8988T (cell line): ENCODE measurements at regions not wholly inside any gene's neighbourhood (a gene's known extent, or its start where the extent isn't known, plus 50 kb on each side); places are given as distances from the start of the nearest gene placed in this dataset.

Source experiments
- DNase-seq: peaks from one replicate; pipeline ENCODE4 v3.0.0; 2011

- DNase-seq, result no peak
Observed at GRCh38 chr6:141282263-141282662, 850.5 kb upstream of the GJE1 start.

GRCh38 chr6:141269684-141270083 lies 863.0 kb upstream of the GJE1 start:
- no peak for DNase-seq

DNA sequence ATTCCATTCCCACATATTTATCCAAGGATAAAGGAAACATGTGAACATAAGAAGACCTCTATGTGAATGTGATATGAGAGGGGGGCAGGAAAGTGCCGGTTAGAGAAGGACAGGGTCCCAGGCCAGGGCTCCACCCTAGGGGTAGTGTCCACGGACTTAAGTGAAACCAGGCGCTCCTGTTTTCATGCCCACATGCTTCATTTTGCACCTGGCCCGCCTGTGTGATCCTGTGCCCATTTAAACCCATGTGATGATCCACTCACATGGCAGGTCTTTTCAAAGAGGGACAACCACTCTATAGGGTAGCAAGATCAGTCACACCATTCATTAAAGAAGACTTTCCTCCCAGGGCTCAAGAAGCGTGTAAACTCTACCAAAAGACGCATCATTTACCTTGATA lies 865.3 kb upstream of the GJE1 start:
- no peak for DNase-seq

GRCh38 chr6:141265756-141266623 lies 866.7 kb upstream of the GJE1 start:
- no peak for DNase-seq

- no peak for DNase-seq
Observed at GRCh38 chr6:141264101-141264500, 868.6 kb upstream of the GJE1 start.

- DNase-seq, result no peak
Observed at GRCh38 chr6:141261672-141262060, 871.1 kb upstream of the GJE1 start.

GRCh38 chr6:141261016-141261671 lies 871.6 kb upstream of the GJE1 start:
- DNase-seq, result no peak

- DNase-seq, result no peak
Observed at GRCh38 chr6:141260627-141261015, 872.1 kb upstream of the GJE1 start.

DNA sequence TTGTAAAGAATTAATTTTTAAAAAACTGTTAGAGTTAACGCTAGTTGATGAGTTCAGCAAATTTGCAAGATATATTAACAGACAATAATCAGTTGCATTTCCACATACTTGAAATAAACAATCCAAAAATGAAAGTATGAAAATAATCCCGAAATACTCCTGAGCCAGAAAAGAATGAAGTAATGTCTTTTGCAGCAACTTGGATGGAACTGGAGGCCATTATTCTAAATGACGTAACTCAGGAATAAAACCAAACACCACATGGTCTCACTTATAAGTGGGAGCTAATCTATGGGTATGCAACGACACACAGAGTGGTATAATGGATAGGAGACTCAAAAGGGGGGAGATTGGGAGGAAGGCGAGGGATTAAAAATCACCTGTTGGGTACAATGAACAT lies 872.9 kb upstream of the GJE1 start:
- DNase-seq, result no peak

DNA sequence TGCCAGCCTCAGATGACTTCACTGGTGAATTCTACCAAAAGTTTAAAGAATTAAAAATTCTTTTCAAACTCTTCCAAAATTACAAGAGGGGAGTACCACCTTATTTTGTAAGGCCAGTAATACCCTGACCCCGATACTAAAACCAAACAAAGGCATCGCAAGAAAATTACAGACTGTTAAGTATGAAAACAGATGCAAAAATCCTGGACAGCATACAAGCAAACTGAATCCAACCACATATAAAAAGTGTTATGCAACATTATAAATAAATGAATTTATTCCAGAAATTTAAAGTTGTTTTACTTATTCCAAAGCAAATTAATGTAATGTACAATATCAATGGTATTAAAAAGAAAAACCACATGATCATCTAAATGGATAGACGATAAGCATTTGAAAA lies 873.6 kb upstream of the GJE1 start:
- no peak for DNase-seq

GRCh38 chr6:141258516-141258915 lies 874.2 kb upstream of the GJE1 start:
- DNase-seq, result no peak

GRCh38 chr6:141254336-141254735 lies 878.4 kb upstream of the GJE1 start:
- DNase-seq, result no peak

DNA sequence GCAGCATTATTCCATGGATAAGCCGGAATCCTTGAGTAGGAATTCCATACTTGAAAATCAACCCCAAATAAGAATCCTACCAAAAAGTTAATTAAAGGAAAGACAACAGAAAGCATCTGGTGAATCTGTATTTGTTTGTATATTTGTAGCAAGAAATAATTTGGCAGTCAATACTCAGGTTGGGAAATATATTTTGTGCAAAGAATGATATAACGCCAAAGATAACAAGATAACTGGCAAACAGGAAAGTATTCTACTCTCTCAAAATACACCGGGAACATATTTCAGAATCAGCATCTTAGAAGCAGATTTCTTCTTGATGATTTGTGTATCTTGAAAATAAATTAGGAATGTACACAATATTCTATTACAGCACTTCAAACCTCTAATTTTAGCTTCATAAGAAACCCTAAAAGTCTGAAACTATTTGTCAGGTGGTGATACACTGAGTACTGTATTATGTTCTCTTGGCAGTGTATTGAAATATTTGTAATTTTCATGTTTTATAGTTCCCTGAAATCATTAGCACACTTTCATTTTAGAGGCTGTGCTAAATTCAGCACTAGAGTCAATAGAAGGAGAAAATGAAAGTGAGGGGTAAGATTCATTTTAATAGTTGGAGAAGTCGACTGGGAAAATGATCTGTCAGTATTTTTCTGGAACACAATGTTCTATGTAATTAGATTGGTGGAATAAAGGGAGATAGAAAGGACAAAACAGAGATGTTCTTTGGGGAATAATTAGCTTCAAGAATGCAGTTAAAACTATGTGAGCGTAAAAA lies 879.7 kb upstream of the GJE1 start:
- no peak for DNase-seq

DNA sequence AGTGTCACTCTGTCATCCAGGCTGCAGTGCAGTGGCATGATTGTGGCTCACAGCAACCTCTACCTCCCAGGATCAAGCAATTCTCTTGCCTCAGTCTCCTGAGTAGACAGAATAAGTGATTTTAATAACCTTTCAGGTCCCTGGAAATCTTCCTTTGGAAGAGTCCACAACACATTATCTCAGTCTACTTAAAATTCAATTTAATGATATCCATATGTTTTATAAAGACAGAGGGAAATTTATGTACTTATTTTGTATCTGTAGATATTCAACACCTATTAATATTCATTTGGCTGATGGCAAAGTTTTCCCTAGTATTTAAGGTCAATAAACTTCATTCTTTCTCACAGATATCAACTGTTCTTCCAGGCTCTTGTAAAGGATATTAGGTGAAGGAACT lies 881.4 kb upstream of the GJE1 start:
- DNase-seq, result no peak

DNA sequence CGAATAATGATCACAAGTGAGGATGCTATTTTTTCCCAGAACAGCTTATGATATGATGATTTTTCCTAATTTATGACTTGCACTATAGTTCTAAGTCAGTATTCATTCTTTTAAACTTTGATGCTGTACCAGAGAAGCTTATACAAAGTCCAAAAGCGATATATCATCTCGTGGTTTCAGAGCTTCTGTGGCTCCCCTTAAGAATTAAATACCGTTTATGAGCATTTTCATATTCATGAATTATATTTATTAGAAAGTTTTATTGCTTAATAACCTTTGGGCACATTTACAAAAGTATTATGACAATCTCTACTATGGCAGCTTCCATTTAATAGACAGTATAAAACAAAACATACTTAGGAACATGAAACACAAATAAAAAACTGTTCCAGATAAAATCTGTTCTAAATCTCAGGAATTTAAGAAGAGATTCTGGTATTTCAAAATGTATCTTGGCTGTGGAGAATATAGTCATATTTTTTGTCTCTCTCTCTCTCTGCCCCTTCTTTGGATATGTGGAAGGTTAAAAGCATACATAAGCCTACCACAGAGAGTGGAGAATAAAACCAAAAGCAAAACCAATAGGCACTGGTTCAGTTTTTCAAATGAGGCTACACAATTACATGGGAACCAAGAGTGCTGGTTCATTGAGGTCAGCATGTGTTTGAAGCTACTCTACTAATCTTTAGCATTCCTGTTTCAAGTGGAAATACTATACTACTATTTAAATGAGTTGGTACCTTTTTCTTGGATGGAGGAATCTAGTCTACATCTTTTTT lies 884.5 kb upstream of the GJE1 start:
- DNase-seq, result no peak

DNA sequence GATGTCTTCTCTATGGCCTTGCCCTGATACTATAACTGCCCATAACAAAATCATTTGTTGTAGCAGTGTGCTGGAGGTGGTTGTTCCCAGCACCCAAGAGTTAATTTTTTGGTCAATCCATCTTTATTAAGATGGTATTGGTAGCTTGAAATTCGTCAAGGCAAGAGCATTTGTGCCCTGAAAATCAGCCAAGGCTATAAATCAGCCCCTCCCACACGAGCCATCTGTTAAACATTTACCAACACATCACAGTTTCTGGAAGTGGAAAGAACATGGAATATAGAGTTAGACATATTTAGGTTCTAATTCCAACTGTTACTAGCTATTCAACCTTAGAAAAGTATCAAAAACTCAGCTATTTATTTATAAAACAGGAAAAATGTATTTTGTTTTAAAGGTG lies 888.4 kb upstream of the GJE1 start:
- DNase-seq, result no peak

DNA sequence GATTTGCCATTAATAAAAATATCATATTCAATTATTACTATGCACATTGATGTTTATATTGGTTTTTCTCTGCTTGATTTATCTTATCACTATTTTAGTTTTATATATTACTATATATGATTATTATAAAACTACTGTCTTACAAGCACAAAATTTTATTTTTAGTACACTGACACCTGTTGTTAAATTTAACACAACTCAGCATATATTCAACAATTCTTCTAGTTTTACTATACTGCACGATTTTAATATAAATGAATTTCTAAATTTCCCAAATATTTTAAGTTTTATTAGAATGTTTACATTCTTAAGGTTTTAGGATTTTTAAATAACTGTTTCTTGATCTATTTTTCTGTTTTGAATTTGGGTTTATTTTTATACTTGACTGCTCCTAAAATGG lies 889.8 kb upstream of the GJE1 start:
- no peak for DNase-seq

- DNase-seq, result no peak
Observed at GRCh38 chr6:141229296-141229695, 903.4 kb upstream of the GJE1 start.

DNA sequence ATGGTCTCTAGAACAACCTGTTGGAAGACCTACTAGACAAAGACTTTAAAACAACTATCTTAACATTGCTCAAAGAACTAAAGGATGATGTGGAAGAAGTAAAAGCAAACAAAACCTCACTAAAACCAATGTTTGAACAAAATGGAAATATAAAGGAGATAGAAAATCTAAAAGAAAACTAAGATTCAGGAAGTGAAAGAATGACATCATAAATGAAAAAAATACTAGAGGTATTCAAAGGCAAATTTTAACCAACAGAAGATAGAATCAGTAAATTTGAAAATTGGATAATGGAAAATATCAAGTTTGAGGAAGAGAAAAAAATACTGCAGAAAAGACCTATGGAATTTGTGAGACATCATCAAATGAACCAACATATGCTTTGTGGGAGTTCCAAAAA lies 914.1 kb upstream of the GJE1 start:
- no peak for DNase-seq

DNA sequence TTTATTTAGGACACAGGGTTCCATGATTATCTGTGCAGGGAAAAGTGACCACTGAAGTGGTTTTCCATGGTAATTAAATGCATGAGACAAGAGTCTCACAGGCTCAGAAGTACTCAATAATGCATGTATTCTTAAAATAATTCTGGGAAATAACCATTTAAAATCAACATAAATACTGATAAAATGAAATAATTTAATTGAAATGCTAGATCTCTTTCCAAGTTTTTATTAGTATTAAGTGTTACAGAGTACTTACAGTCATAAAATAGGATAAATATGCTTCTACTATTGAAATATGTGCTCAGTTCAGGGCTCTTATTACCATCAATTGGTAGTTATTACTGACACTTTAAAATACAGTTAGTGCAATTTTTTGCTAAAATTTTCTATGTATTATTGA lies 916.0 kb upstream of the GJE1 start:
- DNase-seq, result no peak

DNA sequence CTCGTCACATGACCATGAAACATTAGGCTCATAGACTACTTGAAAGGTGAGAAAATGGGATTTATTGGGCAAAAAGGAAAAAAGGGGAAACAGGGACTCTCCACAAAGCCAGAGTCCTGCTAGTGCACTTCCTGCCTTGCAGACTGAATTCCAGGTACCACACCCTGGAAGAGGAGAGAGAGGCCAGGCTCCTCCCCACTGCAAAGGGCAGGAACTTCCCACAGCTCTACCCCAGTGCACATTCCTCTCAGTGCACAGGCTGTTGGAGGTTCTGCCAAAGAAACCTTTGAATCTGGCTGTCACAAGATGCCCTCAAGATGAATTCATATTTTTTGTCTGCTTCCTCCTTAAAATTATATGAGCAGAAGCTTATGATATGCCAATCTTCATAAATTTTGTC lies 920.4 kb upstream of the GJE1 start:
- DNase-seq, result no peak

- no peak for DNase-seq
Observed at GRCh38 chr6:141211845-141212244, 920.9 kb upstream of the GJE1 start.

DNA sequence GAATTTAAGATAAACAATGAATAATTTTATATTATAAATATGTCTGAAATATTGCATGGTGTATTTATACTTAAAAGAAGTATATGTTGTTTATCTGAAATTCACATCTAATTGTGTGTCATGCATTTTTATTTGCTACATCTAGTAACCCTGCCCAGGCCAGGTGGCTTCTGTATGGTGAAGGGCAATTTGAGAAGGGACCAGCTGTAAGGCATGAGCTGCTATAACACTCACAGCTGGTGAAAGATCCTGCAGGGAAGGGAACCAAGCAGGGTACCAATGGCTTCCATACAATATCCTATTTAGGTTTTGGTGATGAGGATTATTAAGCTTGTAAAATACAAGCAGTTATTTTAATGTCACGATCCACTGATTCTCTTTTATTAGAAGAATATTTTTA lies 921.8 kb upstream of the GJE1 start:
- DNase-seq, result no peak
